HepG2 (cell line): ENCODE measurements at regions not wholly inside any gene's neighbourhood (a gene's known extent, or its start where the extent isn't known, plus 50 kb on each side); places are given as distances from the start of the nearest gene placed in this dataset.

ENCODE experiments used
- ATAC-seq: fragments of 200-7000 bp; cut with Tn5 transposase; 3 replicates; pipeline ENCODE4 v1.9.1; 2020; ENCODE audit warnings: mild to moderate bottlenecking, moderate library complexity
- BruUV-seq: library from RNA; stranded (reverse); fragments of 400-500 nt; replicated peaks from 2 replicates; lab custom pipeline; 2021; lab: Mats Ljungman, UMichigan
- CTCF ChIA-PET: fragments of 300-600 bp; formaldehyde crosslinking; extraction: SDS; loops from one replicate; lab custom pipeline; 2021; ENCODE audit warnings: low total read pairs, inconsistent platforms, low intra/inter-chr PET ratio; lab: Yijun Ruan, JAX
- POLR2A ChIA-PET: fragments of 350-600 bp; sonication (Branson Sonifier 250); formaldehyde crosslinking; loops from one replicate; lab custom pipeline; 2020; ENCODE audit warnings: antibody characterized with exemption, inconsistent platforms; lab: Yijun Ruan, JAX
- DNase-seq: peaks from one replicate; pipeline ENCODE4 v3.0.0-alpha.2; 2015; ENCODE audit warnings: low spot score
- FAIRE-seq: peaks from 3 replicates; lab custom pipeline; 2011; peaks lifted over from hg19 to GRCh38; lab: Jason Lieb, UNC
- H2AFZ ChIP-seq: one replicate; pipeline ENCODE4 v1.6.1; 2011; ENCODE audit warnings: low read length, inconsistent platforms
- H3K27ac ChIP-seq: fragments of 300-600 bp; 3 replicates; pipeline ENCODE4 v1.8.0; 2011; ENCODE audit warnings: mixed run types, mild to moderate bottlenecking, mixed read lengths, low read length, inconsistent platforms; ENCODE audit not compliant: insufficient read depth; ENCODE audit errors: extremely low read length
- H3K27me3 ChIP-seq, 2 experiments: fragments of 200-600 bp in 1 of 2; 2 replicates in 1 of 2; 3 replicates in 1 of 2; pipeline versions ENCODE4 v1.6.0 to v1.8.0; 2011; ENCODE audit warnings: low read length in 2 of 2, mild to moderate bottlenecking in 2 of 2, moderate library complexity in 2 of 2, inconsistent platforms in 1 of 2; ENCODE audit not compliant: insufficient read depth in 2 of 2, control insufficient read depth in 1 of 2
- H3K36me3 ChIP-seq, 2 experiments: fragments of 200-600 bp in 1 of 2; replicated peaks in 1 of 2; 2 replicates in 1 of 2; 3 replicates in 1 of 2; pipeline versions ENCODE4 v1.5.1 to v1.8.0; 2011; ENCODE audit warnings: low read length in 2 of 2, inconsistent platforms in 1 of 2; ENCODE audit not compliant: insufficient read depth in 2 of 2, control insufficient read depth in 1 of 2
- H3K4me1 ChIP-seq: 2 replicates; pipeline ENCODE4 v1.5.1; 2012; ENCODE audit warnings: low read length, inconsistent platforms; ENCODE audit not compliant: insufficient read depth
- H3K4me2 ChIP-seq: 2 replicates; pipeline ENCODE4 v1.6.0; 2011; ENCODE audit warnings: low read depth, low read length, inconsistent platforms
- H3K4me3 ChIP-seq, 3 experiments: fragments of 200-600 bp in 1 of 3; sonication (generic), shearing (Covaris generic) in 1 of 3; replicated peaks in 1 of 3; 2 replicates each; pipeline ENCODE4 v1.5.1; 2011 to 2016; ENCODE audit warnings: low read length in 3 of 3, inconsistent platforms in 2 of 3, low read depth in 2 of 3, mild to moderate bottlenecking in 2 of 3, control low read depth in 1 of 3, mixed read lengths in 1 of 3; ENCODE audit not compliant: insufficient read depth in 1 of 3
- H3K79me2 ChIP-seq: one replicate; pipeline ENCODE4 v1.6.1; 2011; ENCODE audit warnings: low read length, inconsistent platforms; ENCODE audit not compliant: insufficient read depth
- H3K9ac ChIP-seq: 2 replicates; pipeline ENCODE4 v1.6.0; 2011; ENCODE audit warnings: mild to moderate bottlenecking, low read depth, low read length, inconsistent platforms; ENCODE audit not compliant: insufficient read depth
- H3K9me3 ChIP-seq: 2 replicates; pipeline ENCODE4 v1.5.1; 2012; ENCODE audit warnings: mild to moderate bottlenecking, low read length
- H4K20me1 ChIP-seq: 2 replicates; pipeline ENCODE4 v1.6.0; 2011; ENCODE audit warnings: inconsistent platforms, mild to moderate bottlenecking, low read length, moderate library complexity; ENCODE audit not compliant: insufficient read depth
- GLI4 ChIP-seq: sonication (generic); formaldehyde crosslinking; IDR thresholded peaks from 2 replicates; pipeline ENCODE4 v1.5.1; 2020; ENCODE audit warnings: missing genetic modification reagents, mild to moderate bottlenecking, moderate library complexity, borderline replicate concordance
- IRF1 ChIP-seq: sonication (generic); formaldehyde crosslinking; IDR thresholded peaks from 2 replicates; pipeline ENCODE4 v1.4.0; 2020; ENCODE audit warnings: low read depth, mild to moderate bottlenecking, missing genetic modification reagents
- KIAA2018 ChIP-seq: sonication (generic); formaldehyde crosslinking; IDR thresholded peaks from 2 replicates; pipeline ENCODE4 v1.5.0; 2020; ENCODE audit warnings: mild to moderate bottlenecking, missing genetic modification reagents, borderline replicate concordance
- MED8 ChIP-seq: sonication (generic); formaldehyde crosslinking; IDR thresholded peaks from 2 replicates; pipeline ENCODE4 v1.8.1; 2023; ENCODE audit warnings: mild to moderate bottlenecking, missing genetic modification reagents; ENCODE audit not compliant: insufficient replicate concordance
- RFXANK ChIP-seq: IDR thresholded peaks from 2 replicates; pipeline ENCODE4 v1.6.1; 2016
- SOX5 ChIP-seq: IDR thresholded peaks from 2 replicates; pipeline ENCODE4 v1.6.1; 2016; ENCODE audit warnings: borderline replicate concordance
- SP2 ChIP-seq: sonication (generic); formaldehyde crosslinking; IDR thresholded peaks from 2 replicates; pipeline ENCODE4 v1.5.1; 2020; ENCODE audit warnings: mild to moderate bottlenecking, missing genetic modification reagents
- TAF15 ChIP-seq: fragments of 200-400 bp; formaldehyde crosslinking; IDR thresholded peaks from one replicate; pipeline ENCODE4 v1.6.1; 2018; ENCODE audit warnings: mild to moderate bottlenecking, low read depth, low read length; ENCODE audit not compliant: poor library complexity, severe bottlenecking
- ZBTB38 ChIP-seq: sonication (generic); formaldehyde crosslinking; IDR thresholded peaks from 2 replicates; pipeline ENCODE4 v1.5.1; 2020; ENCODE audit warnings: mild to moderate bottlenecking, missing genetic modification reagents
- ZBTB39 ChIP-seq: sonication (generic); formaldehyde crosslinking; IDR thresholded peaks from 2 replicates; pipeline ENCODE4 v1.5.0; 2020; ENCODE audit warnings: missing genetic modification reagents
- ZNF138 ChIP-seq: sonication (generic); formaldehyde crosslinking; IDR thresholded peaks from 2 replicates; pipeline ENCODE4 v1.5.0; 2020; ENCODE audit warnings: mild to moderate bottlenecking, low read depth, missing genetic modification reagents
- ZNF230 ChIP-seq: sonication (generic); formaldehyde crosslinking; IDR thresholded peaks from 2 replicates; pipeline ENCODE4 v1.4.0; 2020; ENCODE audit warnings: mild to moderate bottlenecking, missing genetic modification reagents
- ZNF331 ChIP-seq: sonication (generic); formaldehyde crosslinking; IDR thresholded peaks from 2 replicates; pipeline ENCODE4 v1.4.0; 2020; ENCODE audit warnings: missing genetic modification reagents
- ZNF431 ChIP-seq: sonication (generic); formaldehyde crosslinking; IDR thresholded peaks from 2 replicates; pipeline ENCODE4 v1.9.0; 2022; ENCODE audit warnings: missing genetic modification reagents, low read depth, mild to moderate bottlenecking, borderline replicate concordance
- WGBS: methylation state at CpG from one replicate; pipeline ENCODE4 v1.1.6; 2017; ENCODE audit warnings: low lambda C conversion rate; 5-methylcytosine and 5-hydroxymethylcytosine counted together
- in situ Hi-C: cut with HindIII; loops from 2 replicates; pipeline ENCODE4 v1.10.0; 2017; ENCODE audit warnings: low pct_unique_long_range_greater_than_20kb; ENCODE audit not compliant: extremely low pct_ligation_motif_present
- intact Hi-C: fragments of 100-400 bp; cut with micrococcal nuclease; formaldehyde crosslinking; loops from one replicate; pipeline ENCODE4 v1.10.0; 2022; ENCODE audit not compliant: unreplicated experiment

GRCh38 chr10:44295644-44296241 lies 89.2 kb downstream of the CXCL12 start:
- in situ Hi-C loops (no loop called here), intact Hi-C loops (no loop called here)
- TF ChIP-seq MED8 (CRISPR knock-in tag) (no peak), RFXANK (CRISPR knock-in tag) (no peak), ZNF138 (CRISPR knock-in tag) (no peak), ZBTB38 (CRISPR knock-in tag) (no peak), GLI4 (CRISPR knock-in tag) (no peak), IRF1 (CRISPR knock-in tag) (no peak), KIAA2018 (CRISPR knock-in tag) (no peak), SOX5 (CRISPR knock-in tag) (no peak), ZNF230 (no peak), ZNF431 (CRISPR knock-in tag) (no peak), ZNF331 (CRISPR knock-in tag) (no peak), SP2 (CRISPR knock-in tag) (no peak), TAF15 (no peak), ZBTB39 (CRISPR knock-in tag) (no peak)
- POLR2A ChIA-PET = no interaction called here
- no peak overlapping the region for H3K4me3 ChIP-seq
- H3K4me2 ChIP-seq = no peak overlapping the region
- H3K9me3 ChIP-seq = no peaks in the 10 kb centered on the region
- ATAC-seq (no peak), FAIRE-seq (no peak), DNase-seq (no peak)
- H2AFZ ChIP-seq = no peak overlapping the region
- no peaks in the 10 kb centered on the region for H3K79me2 ChIP-seq
- no TSS peak for BruUV-seq
- no peak overlapping the region for H3K9ac ChIP-seq
- no peak overlapping the region for H3K27ac ChIP-seq
- H3K36me3 ChIP-seq = no peaks in the 10 kb centered on the region
- CTCF ChIA-PET = no interaction called here
- WGBS = 2% methylated on average over 3 of the region's 3 CpGs
- H3K4me1 ChIP-seq = peaks cover 9% of the 10 kb centered on the region; the same call in 1 of the 2 replicates
- no peaks in the 10 kb centered on the region for H4K20me1 ChIP-seq
- no peaks in the 10 kb centered on the region for H3K27me3 ChIP-seq
